GF-D8 (cell line): ENCODE measurements at regions not wholly inside any gene's neighbourhood (a gene's known extent, or its start where the extent isn't known, plus 50 kb on each side); places are given as distances from the start of the nearest gene placed in this dataset.

Source experiments
- DNase-seq: peaks from one replicate; lab custom pipeline; 2025; lab: John Stamatoyannopoulos, UW

DNA sequence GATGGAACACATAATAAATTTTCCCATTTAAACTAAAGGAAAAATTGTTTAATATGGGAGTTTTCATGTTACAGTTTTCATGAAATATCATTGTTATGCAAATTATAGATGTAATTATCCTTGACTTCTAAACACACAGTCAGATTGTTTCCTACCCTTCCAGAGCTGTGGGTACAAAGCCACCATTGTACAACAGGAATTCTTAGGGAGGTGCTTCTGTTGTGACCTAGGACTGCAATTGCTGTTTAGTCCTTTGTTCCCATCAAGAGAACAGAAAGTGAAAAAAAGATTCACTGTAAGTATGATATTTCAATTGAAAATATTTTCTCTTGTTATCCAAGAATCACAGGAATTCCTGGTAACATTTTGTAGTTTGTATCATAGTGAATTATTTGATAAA is 455.3 kb upstream of the NAALADL2 start:
- DNase-seq: no peak

DNA sequence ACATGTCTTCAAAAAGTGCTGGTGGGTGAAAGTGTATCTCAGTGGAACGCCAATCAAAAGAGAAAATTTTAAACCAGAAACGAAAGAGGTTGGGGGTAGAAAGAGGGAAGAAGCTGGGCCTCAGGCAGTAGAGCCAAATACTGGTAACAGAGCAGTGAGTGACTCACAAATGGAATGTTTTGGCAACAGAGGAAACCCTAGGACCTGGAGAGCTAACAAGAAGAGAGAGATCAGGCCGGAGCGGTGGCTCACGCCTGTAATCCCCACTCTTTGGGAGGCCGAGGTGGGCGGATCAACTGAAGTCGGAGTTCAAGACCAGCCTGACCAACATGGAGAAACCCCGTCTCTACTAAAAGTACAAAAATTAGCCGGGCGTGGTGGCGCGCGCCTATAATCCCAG is 450.8 kb upstream of the NAALADL2 start:
- DNase-seq: no peak

DNA sequence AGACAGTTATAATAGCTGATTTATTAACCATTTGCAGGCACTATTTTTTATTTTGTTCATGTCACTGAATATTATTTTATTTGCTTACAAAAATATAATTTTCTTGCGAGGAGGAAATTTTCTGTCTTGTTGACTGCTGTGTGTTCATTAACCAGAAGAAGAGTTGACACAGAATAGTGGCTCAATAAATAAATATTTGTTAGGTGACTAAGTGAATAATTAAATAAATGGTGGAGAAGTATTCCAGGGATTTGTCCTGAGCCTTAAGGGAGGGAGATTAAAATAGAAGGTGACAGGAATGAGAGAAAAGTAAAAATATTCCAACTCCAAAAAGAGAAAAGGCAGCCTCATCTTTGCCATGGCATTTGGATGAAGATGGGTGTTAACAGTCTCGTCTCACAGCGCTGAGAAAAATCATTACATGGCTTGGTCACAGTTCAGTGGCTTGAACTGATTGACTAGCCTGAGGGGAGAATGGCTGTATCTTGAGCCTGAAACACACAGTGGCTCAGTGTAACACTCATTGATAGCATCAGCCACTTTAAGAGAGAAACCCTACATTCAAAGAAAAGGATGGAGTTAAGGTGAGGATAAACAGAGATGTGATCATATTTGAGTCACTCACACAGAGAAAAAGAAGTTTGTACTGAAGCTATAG is 449.9 kb upstream of the NAALADL2 start:
- DNase-seq: no peak

DNA sequence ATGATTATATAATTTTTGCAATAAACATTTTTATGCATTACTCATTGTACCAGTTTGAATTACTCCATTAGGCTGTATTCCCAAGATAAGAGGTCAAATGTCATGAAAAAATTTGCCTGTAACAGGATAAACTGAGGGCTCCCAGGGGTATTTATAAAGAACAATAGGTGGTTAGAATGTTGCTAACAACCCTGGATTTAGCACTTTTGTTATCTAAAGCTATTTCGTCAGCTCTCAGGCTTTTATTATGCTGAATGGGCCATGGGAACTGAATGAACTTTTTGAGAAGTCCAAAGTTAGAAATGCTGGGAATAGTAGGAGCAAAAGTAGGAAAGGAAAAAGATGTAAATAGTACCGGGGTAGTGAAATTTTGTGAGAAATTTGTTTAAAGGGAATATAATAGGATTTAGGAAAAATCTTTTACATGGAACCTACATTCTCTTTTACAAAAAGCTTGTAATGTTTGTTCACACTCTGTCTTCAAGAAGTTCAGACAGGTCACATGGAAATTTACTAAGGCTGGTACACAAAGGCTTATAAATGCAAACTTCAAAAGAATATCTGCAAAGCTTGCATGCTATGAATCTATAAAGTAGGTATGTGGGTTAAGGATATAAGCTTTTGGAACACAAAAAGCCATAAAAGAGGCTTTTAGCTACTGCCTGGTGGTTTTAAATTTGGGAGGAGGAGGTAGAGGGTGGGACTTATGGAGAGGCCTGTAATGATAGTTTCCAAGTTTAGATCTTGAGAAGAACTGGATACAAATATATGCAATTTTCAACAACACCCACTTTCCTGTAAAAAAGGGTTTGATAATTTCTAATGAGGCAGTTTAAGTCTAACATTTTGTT is 445.8 kb upstream of the NAALADL2 start:
- DNase-seq: no peak

DNA sequence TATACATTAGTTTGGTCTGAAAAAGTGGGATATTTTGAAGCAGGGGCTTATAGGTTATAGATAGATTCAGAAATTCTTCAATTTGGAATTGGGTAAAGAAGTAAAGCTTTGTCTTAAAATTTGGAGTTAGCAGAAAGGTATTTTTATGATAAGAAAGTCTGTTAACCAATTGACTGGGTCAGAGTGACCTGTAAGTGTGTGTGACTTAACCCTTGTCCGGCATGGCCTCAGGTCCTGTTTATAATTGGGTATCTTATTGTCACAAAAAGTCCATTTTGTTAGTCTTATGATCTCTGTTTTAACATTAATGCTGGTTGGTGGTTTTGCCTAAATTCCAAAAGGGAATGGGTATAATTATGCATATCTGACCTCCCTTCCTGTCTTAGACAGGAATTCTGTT is 444.2 kb upstream of the NAALADL2 start:
- DNase-seq: no peak

DNA sequence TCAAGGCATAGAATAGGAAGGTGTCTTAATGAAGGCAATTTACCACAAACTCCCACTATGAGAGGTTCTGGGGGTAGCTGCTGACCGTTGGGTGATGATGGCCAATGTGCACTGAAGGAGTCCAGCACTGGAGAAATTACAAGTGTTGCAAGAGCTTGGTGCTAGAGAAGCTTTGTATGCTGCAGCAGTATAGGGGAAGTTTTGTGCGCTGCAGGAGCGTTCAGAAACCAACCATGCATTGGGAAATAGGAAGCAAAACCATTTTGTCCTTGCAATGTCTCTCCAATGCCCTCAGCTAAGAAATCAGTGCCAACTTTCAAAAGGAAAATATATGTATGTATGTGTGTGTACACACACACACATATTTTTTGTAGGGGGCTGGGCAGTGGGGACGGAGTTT is 441.6 kb upstream of the NAALADL2 start:
- no peak for DNase-seq

DNA sequence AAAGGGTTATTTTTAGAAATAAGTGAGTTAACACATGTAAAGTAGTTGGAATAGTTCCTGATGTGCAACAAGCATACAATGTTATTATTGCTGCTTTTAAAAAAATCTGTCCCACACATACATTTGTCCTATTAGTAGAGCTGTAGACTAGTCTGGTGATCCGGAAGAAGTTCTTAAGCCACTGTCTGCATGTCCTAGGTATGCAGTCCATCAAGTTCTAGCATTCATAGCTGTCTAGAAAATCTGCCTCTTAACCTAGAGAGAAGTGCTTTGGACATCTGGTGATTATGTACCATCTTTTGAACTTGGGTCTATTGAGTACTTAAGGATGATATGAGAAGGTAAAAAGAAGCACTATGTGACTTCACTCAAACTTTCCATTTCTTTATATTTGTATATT is 439.9 kb upstream of the NAALADL2 start:
- DNase-seq: no peak

DNA sequence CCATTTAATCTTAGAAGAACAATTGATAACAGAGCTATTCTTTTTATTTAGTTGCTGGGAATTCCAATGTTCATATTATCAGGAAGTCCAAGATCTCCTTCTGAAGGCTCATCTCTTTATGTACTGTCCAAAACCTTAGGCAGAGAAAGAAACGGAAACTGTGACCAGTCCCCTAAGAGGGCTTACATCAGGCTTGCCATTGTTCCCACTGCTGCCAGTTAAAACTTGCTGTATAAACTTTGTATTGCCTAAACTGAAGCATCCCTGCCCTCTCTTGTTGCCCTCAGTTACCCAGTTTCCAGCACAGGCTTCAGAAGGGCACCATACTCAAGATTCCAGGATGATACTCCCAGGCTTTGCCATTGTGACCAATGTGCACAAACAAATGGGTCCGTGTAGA is 435.2 kb upstream of the NAALADL2 start:
- DNase-seq: no peak

DNA sequence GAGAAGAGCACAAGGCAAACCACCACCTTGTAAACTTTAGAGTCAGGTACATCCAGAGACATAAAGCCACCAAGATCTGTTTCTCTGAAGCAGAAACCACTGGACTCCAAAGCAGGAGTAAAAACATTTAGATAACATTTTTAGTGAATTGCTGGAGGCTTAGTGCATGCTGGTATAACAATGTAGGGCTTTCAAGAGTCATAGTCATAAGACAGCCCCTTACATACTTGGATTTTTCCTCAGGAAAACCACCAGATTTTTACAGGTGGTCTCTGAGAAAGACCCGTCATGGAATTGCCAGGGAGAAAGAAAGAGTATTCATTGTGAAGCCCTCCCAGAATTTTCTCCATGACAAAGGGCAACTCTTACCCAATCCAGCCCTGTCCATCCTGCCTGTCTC is 434.5 kb upstream of the NAALADL2 start:
- DNase-seq: no peak

DNA sequence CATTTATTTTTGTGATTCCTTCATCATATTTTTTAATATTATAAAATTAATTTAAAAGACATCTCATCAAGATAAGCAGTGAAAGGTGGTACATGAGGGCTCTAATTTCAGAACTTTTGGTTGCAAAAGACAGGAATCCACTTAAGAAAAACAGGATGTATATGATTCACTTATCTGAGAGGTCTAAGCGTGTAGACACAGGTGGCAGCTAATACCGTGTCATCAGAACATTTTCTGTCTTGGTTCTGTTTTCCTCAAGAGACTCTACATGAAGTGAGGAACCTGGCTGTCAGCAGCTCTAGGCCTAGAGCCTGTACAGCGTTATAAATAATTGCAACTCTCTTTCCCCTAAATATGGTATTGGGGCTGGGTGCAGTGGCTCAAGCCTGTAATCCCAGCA is 433.7 kb upstream of the NAALADL2 start:
- DNase-seq: no peak

DNA sequence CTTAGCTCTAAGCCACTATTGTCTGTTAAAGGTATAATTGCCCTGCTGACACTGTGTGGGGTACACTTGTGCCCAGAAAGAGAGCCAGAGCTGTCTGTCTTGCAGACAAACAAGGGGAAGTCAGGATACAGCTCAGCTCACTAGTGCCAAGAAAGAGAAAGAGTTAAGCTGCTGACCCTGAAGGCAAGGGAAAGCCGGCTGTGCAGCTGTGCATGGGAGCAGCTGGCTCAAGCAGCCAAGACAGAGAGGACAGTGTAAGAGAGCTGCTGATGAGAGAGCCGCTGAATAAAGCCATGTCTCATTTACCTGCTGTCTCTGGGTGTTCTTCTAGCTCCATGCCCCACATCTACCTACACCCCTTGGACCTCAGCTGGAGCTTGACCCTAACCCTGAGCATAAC is 428.1 kb upstream of the NAALADL2 start:
- no peak for DNase-seq

DNA sequence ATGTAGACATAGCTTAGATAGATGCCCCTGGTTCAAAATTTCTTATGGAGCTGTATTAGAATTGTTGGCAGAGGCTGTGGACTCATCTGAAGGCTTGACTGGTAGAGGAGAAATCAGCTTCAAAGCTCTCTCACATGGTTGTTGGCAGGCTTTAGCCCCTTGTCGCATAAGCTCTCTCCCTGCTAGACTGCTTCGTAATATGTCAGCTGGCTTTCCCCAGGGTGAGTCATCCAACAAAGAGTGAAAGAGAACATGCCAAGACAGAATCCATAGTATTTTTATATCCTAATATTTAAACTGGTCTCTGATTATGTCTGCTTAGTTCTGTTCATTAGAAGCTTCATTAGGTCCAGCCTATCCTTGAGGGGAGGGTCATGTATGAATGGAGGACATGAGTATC is 427.4 kb upstream of the NAALADL2 start:
- no peak for DNase-seq

DNA sequence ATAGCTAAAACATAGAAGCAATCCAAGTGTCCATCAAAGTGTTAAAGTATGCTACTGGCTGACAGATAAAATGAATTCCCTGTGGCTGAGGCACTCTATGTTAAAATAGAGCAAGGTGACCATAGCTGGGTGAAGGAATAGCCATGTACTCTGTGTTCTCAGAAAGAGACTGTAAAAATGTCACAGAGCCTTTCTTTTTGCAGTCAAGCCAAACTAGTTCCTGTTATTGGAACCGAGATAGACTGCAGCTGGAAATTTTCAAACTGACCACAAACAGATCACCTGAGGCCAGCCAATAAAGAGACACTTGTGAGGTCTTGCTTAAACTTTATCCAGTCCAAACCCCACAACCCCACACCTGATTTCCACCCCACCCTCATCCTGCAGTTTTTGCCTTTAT is 422.8 kb upstream of the NAALADL2 start:
- peak; percentile 42 for DNase-seq

DNA sequence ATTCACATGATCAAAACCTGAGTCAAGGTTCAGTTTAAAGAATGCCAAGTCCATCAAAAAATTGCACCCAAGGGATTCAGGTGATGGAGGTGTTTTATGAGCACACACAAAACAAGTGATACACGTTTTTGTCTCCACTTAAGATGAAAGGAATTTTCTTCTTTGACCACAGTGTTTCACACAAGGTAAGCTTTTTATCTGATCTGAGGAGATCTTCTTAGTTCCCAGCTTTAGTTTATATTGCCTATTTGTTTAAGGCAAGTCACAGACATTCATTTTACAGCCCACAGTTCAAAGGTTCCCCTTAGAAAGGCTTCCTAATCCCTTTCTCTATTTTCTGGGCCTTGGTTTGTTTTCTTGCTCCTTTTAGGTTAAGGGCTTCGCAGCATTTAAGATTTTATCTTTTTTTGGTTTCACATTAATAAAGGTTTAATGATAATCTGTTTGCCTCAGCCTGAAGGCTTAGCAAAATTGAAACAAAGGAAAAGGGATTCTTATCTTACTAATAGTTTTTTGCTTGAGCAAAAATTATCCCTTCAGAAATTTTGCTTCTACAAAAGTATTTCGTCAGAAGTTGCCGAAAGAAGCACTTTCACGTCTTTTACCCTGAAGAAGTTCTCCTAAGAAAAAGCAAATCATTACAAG is 420.5 kb upstream of the NAALADL2 start:
- DNase-seq: no peak

DNA sequence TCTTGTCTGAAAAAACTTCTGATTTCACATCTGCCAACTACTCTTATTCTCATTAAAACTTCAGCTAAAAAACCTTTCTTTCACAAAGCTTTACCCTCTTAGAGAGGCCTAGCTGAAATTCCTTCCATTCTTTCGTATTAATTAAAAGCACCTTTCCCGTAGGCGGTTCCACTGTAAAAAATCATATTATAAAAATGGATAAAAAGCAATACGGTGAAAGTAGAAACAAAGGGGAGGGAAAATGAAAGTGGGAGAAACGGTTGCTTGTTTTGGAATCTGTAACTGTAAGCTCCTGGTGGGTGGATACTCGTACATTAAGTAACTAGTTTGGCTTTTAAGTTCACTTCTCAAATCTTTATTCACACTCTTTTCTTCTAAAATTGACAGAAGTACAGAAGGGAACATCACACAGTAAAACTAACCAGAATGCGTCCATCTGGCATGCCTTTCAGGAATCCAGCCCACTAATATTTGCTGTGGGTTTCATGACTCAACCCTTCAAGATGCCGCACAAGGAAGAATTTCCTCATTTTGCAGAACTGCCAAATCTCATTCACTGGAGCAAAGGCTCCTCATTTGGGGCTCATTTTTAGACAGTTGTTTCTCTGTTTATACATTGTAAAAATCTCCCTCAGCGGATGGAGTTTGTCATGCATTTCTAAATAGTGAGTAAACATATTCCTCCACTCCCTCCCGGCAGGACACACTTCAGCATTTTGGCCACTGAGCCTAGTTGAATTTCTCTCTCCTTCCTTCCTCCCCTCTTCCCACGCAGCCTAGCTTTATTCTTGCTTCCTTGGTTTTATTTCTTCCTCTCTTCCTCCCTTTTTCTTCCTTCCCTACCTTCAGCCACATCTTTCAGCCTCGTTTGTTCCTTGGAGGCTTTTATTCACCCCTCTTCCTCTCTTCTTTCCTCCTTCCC is 419.5 kb upstream of the NAALADL2 start:
- peak; percentile 44 for DNase-seq

DNA sequence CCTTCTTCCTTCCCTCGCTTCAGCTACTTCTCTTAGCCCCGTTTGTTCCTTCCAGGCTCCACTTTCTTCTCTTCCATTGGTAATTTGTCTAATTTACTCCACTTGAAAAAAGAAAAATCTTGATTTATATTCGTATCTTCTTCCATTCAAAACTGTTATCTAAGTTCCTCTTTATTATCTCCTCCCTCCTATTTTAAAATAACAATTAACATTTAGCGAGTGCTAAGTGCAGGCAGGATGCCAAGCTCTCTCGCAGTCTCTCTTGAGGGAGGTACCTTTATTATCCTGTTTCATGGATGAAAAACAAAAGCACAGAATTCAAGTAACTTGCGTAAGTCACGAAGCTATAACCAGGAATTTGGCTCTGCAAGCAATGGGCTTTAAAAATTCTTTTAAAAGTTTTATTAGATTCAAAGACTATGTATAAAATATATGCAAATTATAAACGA is 418.9 kb upstream of the NAALADL2 start:
- no peak for DNase-seq

DNA sequence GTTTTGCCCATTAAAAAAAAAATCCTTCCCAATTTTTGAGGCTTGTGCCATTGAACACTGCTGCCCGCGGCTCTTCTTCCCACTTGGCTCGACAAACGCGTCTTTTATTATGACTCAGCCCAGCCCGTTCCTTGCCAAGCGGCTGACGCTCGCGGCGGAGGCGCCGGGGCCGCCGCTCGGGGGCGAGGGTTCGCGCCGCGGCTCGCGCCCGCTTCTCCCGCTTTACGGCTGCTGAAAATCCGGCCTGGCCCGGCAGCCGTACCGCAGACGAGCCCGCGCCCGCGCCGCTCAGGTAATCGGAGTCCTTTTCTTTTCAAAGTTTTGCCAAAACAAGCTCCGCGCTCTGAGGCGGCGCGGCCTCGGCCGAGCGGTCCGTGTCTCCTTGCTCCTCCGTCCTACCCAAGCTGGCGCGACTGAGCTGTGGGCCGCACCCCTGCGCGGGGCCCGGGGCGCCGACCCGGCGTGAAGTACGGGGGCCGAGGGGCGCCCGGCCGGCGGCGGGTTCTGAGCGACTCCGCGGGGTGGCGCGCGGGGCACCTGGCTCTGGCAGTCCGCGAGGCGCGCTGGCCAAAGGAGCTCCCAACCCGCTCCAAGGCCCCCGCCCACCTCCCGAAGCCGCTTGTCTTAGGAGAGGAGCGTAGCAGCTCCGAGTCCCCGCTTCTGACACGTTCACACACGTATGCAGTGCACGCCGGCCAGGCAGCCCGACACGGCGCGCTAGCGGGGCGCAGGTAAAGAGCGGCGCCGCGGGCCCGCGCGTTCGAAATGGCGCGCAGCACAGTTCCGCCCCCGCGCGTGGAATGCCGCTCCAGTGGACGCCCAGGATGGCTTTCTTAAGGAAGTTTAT is 418.2 kb upstream of the NAALADL2 start:
- peak; percentile 46 for DNase-seq

DNA sequence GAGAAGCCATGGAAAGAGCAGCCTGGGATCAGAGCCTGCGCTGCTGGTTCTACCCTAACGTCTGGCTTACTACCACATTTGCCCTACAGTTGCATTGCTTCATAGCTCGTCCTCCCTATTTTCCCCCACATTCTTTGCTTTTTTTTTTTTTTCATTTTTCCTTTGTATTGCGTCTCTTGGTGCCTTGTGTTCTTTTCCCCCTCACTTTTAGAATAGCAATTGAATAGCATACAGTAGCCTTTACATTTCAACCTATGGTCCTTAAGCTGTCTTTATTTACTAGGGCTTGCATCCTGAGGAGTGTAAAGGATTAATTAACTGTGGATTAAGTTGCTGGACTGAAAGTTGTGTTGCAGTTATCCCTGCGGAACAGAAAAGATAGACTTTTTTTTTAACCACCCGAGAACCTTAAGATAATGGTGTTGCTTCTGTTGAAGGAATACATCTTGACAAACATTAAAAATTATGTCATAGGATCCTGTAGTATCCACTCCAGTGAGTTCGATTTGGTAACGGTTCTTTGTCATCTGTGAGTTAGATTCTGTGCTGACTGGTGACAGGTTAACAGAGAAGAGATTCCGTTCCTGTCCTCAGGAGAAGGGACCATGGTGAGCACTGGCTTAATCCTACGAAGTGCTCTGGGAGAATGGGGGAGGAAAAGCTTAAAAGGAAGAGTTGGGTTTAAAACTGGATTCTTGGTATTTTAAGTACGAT is 417.4 kb upstream of the NAALADL2 start:
- DNase-seq: no peak

DNA sequence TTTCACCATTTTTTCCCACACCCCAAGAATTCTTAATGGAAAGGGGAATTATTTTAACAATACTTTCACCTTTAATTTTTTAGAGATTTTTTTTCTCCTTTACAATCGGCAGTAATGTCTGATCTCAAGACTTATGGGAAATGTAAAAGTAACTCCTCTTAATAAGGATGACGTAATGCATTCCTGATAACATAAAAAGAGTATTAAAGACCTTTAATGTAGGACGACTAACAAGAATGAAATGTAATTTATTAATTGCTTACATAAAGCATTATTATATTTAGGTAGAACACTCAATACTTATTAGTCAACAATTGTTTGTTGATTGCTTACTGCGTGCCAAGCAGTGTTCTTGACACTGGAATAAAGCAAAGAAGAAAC is 416.8 kb upstream of the NAALADL2 start:
- DNase-seq: no peak

DNA sequence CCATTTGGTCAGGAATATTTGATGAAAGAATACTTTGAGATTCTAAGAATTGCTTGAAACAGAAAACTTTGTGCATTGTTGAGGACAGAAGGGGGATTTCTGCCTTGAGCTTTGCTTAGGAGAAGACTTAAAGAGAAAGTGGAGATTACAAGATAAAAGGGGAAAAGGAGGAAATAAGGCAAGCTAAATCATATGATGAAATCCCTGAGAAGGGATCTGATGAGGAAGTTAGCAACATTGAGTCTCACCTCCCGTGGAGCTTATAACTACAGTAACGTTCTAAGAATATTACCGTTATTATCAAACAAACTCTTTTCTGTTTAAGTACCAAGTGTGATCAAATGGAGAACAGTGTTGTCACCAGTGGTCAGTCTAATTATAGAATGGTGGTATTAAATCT is 414.7 kb upstream of the NAALADL2 start:
- peak; percentile 61 for DNase-seq

DNA sequence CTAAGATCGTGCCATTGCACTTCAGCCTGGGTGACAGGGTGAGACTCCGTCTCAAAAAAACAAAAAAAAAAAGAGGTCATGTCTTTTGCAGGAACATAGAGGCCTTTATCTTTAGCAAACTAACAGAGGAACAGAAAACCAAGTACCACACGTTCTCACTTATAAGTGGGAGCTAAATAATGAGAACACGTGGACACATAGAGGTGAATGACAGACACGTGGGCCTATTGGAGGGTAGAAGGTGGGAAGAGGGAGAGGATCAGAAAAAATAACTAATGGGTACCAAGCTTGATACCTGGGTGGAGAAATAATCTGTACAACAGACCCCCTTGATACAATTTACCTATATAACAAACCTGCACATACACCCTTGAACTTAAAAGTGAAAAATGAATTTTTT is 401.4 kb upstream of the NAALADL2 start:
- no peak for DNase-seq
